GM12801 (cell line): ENCODE measurements at regions not wholly inside any gene's neighbourhood (a gene's known extent, or its start where the extent isn't known, plus 50 kb on each side); places are given as distances from the start of the nearest gene placed in this dataset.

Experiments used
- TF ChIP-seq, protein P1 (sequence below): IDR thresholded peaks from one replicate; pipeline ENCODE4 v1.5.1; 2011; ENCODE audit warnings: control low read depth; ENCODE audit not compliant: insufficient read length; ENCODE audit errors: extremely low read depth

GRCh38 chr2:160912276-160912675, 248.0 kb upstream of the TANK start:
- TF ChIP-seq, protein P1, sequence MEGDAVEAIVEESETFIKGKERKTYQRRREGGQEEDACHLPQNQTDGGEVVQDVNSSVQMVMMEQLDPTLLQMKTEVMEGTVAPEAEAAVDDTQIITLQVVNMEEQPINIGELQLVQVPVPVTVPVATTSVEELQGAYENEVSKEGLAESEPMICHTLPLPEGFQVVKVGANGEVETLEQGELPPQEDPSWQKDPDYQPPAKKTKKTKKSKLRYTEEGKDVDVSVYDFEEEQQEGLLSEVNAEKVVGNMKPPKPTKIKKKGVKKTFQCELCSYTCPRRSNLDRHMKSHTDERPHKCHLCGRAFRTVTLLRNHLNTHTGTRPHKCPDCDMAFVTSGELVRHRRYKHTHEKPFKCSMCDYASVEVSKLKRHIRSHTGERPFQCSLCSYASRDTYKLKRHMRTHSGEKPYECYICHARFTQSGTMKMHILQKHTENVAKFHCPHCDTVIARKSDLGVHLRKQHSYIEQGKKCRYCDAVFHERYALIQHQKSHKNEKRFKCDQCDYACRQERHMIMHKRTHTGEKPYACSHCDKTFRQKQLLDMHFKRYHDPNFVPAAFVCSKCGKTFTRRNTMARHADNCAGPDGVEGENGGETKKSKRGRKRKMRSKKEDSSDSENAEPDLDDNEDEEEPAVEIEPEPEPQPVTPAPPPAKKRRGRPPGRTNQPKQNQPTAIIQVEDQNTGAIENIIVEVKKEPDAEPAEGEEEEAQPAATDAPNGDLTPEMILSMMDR, result no peak

DNA sequence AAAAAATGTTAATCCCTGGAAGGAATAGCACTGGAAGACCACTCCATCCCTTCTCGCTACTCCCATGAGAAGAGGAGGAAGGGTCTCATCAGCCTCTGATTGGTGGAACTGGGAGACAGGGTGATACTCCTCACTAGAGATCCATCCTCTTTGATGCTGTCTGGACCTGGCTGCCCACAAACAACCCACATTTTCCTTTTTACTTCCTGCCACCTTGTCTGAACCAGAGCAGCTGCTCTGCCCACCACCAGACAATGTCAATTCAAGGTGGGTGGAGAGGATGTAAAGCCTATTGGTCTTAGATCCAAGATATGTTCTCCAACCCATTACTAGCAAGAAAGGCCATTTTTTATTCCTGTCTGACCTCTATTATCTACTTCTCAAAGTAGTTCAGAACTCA, 246.9 kb upstream of the TANK start:
- TF ChIP-seq, protein P1, result no peak

DNA sequence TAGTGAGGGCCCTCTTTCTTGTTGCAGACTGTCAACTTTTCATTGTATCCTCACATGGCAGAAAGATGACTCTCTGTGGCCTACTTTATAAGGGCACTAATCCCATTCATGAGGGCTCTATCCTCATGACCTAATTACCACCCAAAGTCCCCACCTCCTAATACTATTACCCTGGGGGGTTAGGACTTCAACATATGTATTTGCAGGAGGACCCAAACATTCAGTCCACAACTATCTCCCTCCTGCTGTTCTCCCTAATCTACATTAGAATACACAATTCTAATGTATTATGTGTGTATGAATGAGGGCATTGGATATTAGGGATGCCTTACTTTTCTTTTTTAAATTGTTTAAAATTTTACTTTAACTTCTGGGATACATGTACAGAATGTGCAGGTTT, 246.0 kb upstream of the TANK start:
- TF ChIP-seq, protein P1, result no peak

- TF ChIP-seq, protein P1, result no peak
Measured at GRCh38 chr2:160916300-160916699, 243.9 kb upstream of the TANK start.

DNA sequence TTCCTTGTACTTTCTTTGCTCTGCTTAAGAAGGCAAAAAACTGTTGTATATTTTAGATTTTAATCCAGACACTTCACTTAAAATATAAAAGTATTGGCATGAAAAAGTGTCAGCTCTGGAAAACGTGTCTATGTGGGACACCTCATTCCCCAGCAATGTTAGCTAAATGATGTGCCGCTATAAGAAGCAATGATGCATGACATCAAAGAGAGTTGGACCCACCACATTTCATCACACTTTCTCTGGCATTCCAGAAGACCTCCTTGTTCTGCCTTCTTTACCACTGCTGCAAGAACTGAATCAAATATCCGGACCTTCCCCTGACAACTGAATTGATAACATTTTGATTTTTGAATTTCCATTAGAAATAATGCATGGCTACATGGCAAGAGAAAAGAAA, 242.4 kb upstream of the TANK start:
- TF ChIP-seq, protein P1, result no peak

DNA sequence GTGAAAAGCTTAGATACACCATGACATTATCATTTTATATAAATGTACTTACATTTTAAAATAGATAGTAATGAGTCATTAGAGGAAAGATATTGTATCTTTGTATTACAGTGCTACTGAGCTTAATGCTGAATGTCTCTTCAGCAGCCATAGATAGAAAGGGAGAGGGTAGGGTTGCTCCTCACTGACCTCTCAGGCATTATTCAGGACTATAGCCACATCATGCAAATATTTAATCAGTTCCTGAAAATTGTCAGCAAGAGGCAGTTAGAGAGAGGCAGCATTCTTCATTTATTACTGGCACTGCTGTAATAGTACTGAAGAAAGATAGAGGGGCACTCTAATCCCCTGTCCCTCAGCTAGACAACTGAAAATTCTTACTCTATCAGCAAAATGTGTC, 242.0 kb upstream of the TANK start:
- TF ChIP-seq, protein P1, result no peak

DNA sequence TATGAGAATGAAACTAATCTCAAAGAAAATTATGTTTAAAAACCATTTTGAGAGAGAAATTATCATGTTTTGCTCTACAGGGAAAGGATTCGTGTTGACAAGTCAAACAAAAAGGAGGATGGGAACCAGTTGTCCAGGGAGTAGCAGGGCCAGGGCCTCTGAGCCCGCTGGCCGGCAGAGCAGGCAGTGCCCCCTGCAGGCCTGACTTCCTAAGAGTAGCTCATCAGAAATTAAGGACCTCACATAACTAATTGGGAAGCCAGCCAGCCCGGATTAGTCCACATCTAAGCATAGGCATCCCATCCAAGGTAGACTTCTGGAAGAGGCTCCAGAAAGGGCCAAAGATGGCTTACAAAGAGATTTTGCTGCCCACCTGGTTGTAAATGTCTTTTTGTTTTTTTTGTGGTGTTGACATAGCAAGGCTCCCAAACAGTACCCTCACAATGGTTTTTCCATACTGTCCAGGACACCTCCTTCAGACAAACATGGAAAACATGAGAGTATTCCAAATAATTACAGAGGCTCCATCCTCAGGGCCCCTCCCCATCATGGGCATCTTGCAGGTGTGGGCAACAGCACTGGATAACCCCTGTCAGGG, 241.2 kb upstream of the TANK start:
- TF ChIP-seq, protein P1, result no peak

DNA sequence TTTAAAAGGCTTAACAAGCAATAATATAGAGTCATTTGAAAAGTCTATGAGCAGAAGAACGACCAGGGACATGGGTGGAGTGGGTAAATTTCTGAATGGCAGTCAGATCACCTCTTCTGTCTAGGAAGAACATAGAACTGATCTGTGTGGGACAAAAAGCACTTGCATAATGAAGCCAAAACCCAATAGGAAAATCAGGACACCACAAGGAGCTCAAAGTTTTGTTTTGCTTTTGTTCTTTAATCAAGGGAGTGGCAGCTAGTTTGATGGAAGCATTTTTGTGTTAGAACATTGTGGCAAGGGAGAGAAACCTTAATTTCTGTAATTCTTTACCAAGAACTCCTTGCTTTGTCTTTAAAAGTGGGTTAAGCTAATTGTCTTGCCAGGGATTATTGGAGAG, 240.2 kb upstream of the TANK start:
- TF ChIP-seq, protein P1, result no peak
